H1 (cell line): ENCODE measurements at regions not wholly inside any gene's neighbourhood (a gene's known extent, or its start where the extent isn't known, plus 50 kb on each side); places are given as distances from the start of the nearest gene placed in this dataset.

Source experiments
- CTCF ChIA-PET: fragments of 300-600 bp; sonication (Branson Sonifier 250); formaldehyde crosslinking; loops from one replicate; lab custom pipeline; 2021; ENCODE audit not compliant: partially characterized antibody; lab: Charles Lee
- POLR2A ChIA-PET: fragments of 300-600 bp; sonication (Branson Sonifier 250); formaldehyde crosslinking; loops from one replicate; lab custom pipeline; 2021; ENCODE audit warnings: inconsistent platforms; ENCODE audit not compliant: partially characterized antibody; lab: Charles Lee
- DNase-seq, 2 experiments: peaks; one replicate each; pipeline versions ENCODE4 v3.0.0 to v3.0.0-alpha.2; 2010 to 2022; ENCODE audit warnings: low spot score in 2 of 2, low read depth in 1 of 2, mixed read lengths in 1 of 2
- FAIRE-seq: peaks from 2 replicates; lab custom pipeline; 2011; peaks lifted over from hg19 to GRCh38; lab: Jason Lieb, UNC
- H2AFZ ChIP-seq: 2 replicates; pipeline ENCODE4 v1.8.1; 2012; ENCODE audit warnings: low read length, inconsistent platforms
- H2AK5ac ChIP-seq: 2 replicates; pipeline ENCODE4 v1.6.1; 2013; ENCODE audit warnings: low read depth, low read length
- H2BK120ac ChIP-seq: replicated peaks from 2 replicates; pipeline ENCODE3; 2013; ENCODE audit warnings: low read depth, low read length, inconsistent platforms
- H2BK12ac ChIP-seq: 2 replicates; pipeline ENCODE4 v1.6.1; 2013; ENCODE audit warnings: low read depth, low read length
- H2BK15ac ChIP-seq: 2 replicates; pipeline ENCODE4 v1.6.1; 2013; ENCODE audit warnings: low read length
- H2BK20ac ChIP-seq: 2 replicates; pipeline ENCODE4 v1.6.1; 2013; ENCODE audit warnings: low read length
- H2BK5ac ChIP-seq: 2 replicates; pipeline ENCODE4 v1.6.1; 2013; ENCODE audit warnings: low read depth, low read length
- H3K14ac ChIP-seq: 2 replicates; pipeline ENCODE4 v1.6.1; 2013; ENCODE audit warnings: inconsistent platforms; ENCODE audit not compliant: insufficient read length
- H3K18ac ChIP-seq: 2 replicates; pipeline ENCODE4 v1.6.1; 2013; ENCODE audit warnings: low read length; ENCODE audit errors: extremely low read depth
- H3K23ac ChIP-seq: 2 replicates; pipeline ENCODE4 v1.6.1; 2013; ENCODE audit warnings: inconsistent platforms; ENCODE audit not compliant: insufficient read length
- H3K23me2 ChIP-seq: 2 replicates; pipeline ENCODE4 v1.6.1; 2013; ENCODE audit warnings: low read depth, low read length
- H3K27ac ChIP-seq: 2 replicates; pipeline ENCODE4 v1.6.1; 2011; ENCODE audit warnings: low read depth, low read length, inconsistent platforms
- H3K27me3 ChIP-seq, 4 experiments: replicated peaks in 1 of 4; 1 replicate in 1 of 4; 2 replicates in 3 of 4; pipeline versions ENCODE4 v1.6.1 to v1.8.1; 2011 to 2013; ENCODE audit warnings: low read length in 3 of 4, mild to moderate bottlenecking in 3 of 4, inconsistent platforms in 2 of 4, mixed read lengths in 2 of 4, moderate library complexity in 1 of 4; ENCODE audit not compliant: control insufficient read depth in 3 of 4, insufficient read depth in 3 of 4; ENCODE audit errors: extremely low read depth in 1 of 4
- H3K36me3 ChIP-seq, 4 experiments: 2 replicates each; pipeline versions ENCODE4 v1.6.1 to v1.8.1; 2011 to 2013; ENCODE audit warnings: mild to moderate bottlenecking in 4 of 4, low read length in 3 of 4, moderate library complexity in 2 of 4, control low read depth in 1 of 4, inconsistent platforms in 1 of 4; ENCODE audit not compliant: insufficient read depth in 4 of 4, control insufficient read depth in 2 of 4
- H3K4ac ChIP-seq: replicated peaks from 2 replicates; pipeline ENCODE3; 2013; ENCODE audit warnings: low read length, low read depth, mixed read lengths, inconsistent platforms; ENCODE audit not compliant: insufficient read length
- H3K4me1 ChIP-seq, 4 experiments: replicated peaks in 1 of 4; 1 replicate in 1 of 4; 2 replicates in 3 of 4; pipeline versions ENCODE4 v1.6.1 to v1.8.1; 2011 to 2013; ENCODE audit warnings: low read length in 3 of 4, inconsistent platforms in 2 of 4, mixed read lengths in 1 of 4; ENCODE audit not compliant: insufficient read depth in 4 of 4, control insufficient read depth in 3 of 4
- H3K4me2 ChIP-seq, 2 experiments: 2 replicates each; pipeline versions ENCODE4 v1.6.1 to v1.8.1; 2011 to 2013; ENCODE audit warnings: low read depth in 2 of 2, low read length in 2 of 2, control low read depth in 1 of 2, inconsistent platforms in 1 of 2, mild to moderate bottlenecking in 1 of 2; ENCODE audit not compliant: insufficient read depth in 1 of 2
- H3K4me3 ChIP-seq, 4 experiments: fragments of 200-600, 300-600 bp in 1 of 4; sonication (generic), shearing (Covaris generic), sonication (Bioruptor Twin) in 1 of 4; 2 replicates each; pipeline versions ENCODE4 v1.5.1 to v1.8.1; 2011 to 2016; ENCODE audit warnings: low read length in 4 of 4, low read depth in 3 of 4, control low read depth in 2 of 4, inconsistent platforms in 2 of 4, mild to moderate bottlenecking in 2 of 4, mixed read lengths in 1 of 4, moderate library complexity in 1 of 4; ENCODE audit not compliant: insufficient read depth in 2 of 4; ENCODE audit errors: extremely low read depth in 1 of 4
- H3K56ac ChIP-seq: replicated peaks from 2 replicates; pipeline ENCODE3; 2013; ENCODE audit warnings: low read depth, mild to moderate bottlenecking, mixed read lengths, low read length, inconsistent platforms; ENCODE audit not compliant: insufficient read length
- H3K79me1 ChIP-seq: 2 replicates; pipeline ENCODE4 v1.6.1; 2013; ENCODE audit warnings: low read depth, low read length, control low read depth
- H3K79me2 ChIP-seq, 2 experiments: 2 replicates each; pipeline versions ENCODE4 v1.6.1 to v1.8.1; 2012 to 2013; ENCODE audit warnings: low read length in 2 of 2, mild to moderate bottlenecking in 2 of 2, inconsistent platforms in 1 of 2; ENCODE audit not compliant: insufficient read depth in 2 of 2, control insufficient read depth in 1 of 2
- H3K9ac ChIP-seq, 4 experiments: replicated peaks in 1 of 4; 1 replicate in 1 of 4; 2 replicates in 3 of 4; pipeline versions ENCODE4 v1.6.1 to v1.8.1; 2011 to 2013; ENCODE audit warnings: low read depth in 3 of 4, low read length in 3 of 4, control low read depth in 2 of 4, mild to moderate bottlenecking in 2 of 4, moderate library complexity in 2 of 4, inconsistent platforms in 1 of 4; ENCODE audit errors: extremely low read depth in 1 of 4
- H3K9me3 ChIP-seq, 2 experiments: 2 replicates each; pipeline versions ENCODE4 v1.6.1 to v1.8.1; 2012 to 2013; ENCODE audit warnings: mild to moderate bottlenecking in 2 of 2, moderate library complexity in 2 of 2, control low read depth in 1 of 2, inconsistent platforms in 1 of 2, low read depth in 1 of 2, low read length in 1 of 2, mixed read lengths in 1 of 2; ENCODE audit not compliant: insufficient read depth in 2 of 2
- H4K20me1 ChIP-seq, 2 experiments: replicated peaks in 1 of 2; 2 replicates each; pipeline versions ENCODE3 to v1.8.1; 2011 to 2013; ENCODE audit warnings: inconsistent platforms in 2 of 2, low read length in 2 of 2, mild to moderate bottlenecking in 1 of 2; ENCODE audit not compliant: insufficient read depth in 2 of 2, control insufficient read depth in 1 of 2
- H4K5ac ChIP-seq: 2 replicates; pipeline ENCODE4 v1.6.1; 2013; ENCODE audit warnings: low read length, low read depth, mixed read lengths, inconsistent platforms; ENCODE audit not compliant: insufficient read length
- H4K8ac ChIP-seq: 2 replicates; pipeline ENCODE4 v1.8.0; 2013; ENCODE audit warnings: mild to moderate bottlenecking, moderate library complexity, low read length, inconsistent platforms; ENCODE audit not compliant: insufficient read depth; ENCODE audit errors: extremely low read depth
- H4K91ac ChIP-seq: replicated peaks from 2 replicates; pipeline ENCODE3; 2013; ENCODE audit warnings: low read length, mixed read lengths, inconsistent platforms; ENCODE audit not compliant: insufficient read length
- CEBPB ChIP-seq: IDR thresholded peaks from 2 replicates; pipeline ENCODE4 v1.6.1; 2012; ENCODE audit warnings: low read depth, low read length
- CHD1 ChIP-seq: IDR thresholded peaks from 2 replicates; pipeline ENCODE4 v1.6.1; 2012; ENCODE audit warnings: low read depth, low read length, improper control_type of control experiment
- HDAC2 ChIP-seq, 2 experiments: fragments of 300-600 bp in 1 of 2; sonication (generic) in 1 of 2; IDR thresholded peaks; 2 replicates each; pipeline ENCODE4 v1.6.1; 2011 to 2012; ENCODE audit warnings: low read depth in 2 of 2, low read length in 2 of 2, mild to moderate bottlenecking in 2 of 2, moderate library complexity in 2 of 2, borderline replicate concordance in 1 of 2, inconsistent platforms in 1 of 2
- JUND ChIP-seq: IDR thresholded peaks from 2 replicates; pipeline ENCODE4 v1.6.1; 2011; ENCODE audit warnings: mild to moderate bottlenecking, improper control_type of control experiment, low read length
- KDM5A ChIP-seq: fragments of 200-600 bp; IDR thresholded peaks from 2 replicates; pipeline ENCODE4 v1.7.1; 2012; ENCODE audit warnings: mild to moderate bottlenecking, low read length, inconsistent platforms, mixed read lengths
- NANOG ChIP-seq: IDR thresholded peaks from 2 replicates; pipeline ENCODE4 v1.6.1; 2011; ENCODE audit warnings: low read length, low read depth, mild to moderate bottlenecking, inconsistent platforms; ENCODE audit not compliant: insufficient read depth, poor library complexity, severe bottlenecking
- RXRA ChIP-seq: IDR thresholded peaks from 2 replicates; pipeline ENCODE4 v1.6.1; 2011; ENCODE audit warnings: low read depth, mild to moderate bottlenecking, low read length, moderate library complexity; ENCODE audit not compliant: insufficient read depth
- SIRT6 ChIP-seq: IDR thresholded peaks from one replicate; pipeline ENCODE4 v1.7.1; 2012; ENCODE audit warnings: low read length, inconsistent platforms
- SP1 ChIP-seq: IDR thresholded peaks from 2 replicates; pipeline ENCODE4 v1.6.1; 2011; ENCODE audit warnings: low read depth, low read length
- SRF ChIP-seq: IDR thresholded peaks from 2 replicates; pipeline ENCODE4 v1.6.1; 2011; ENCODE audit warnings: mild to moderate bottlenecking, low read depth, low read length, moderate library complexity
- WGBS, 2 experiments: shearing (Covaris generic) in 1 of 2; methylation state at CpG; one replicate each; pipeline versions ENCODE4 v1.1.6 to v1.1.7; 2013 to 2015; ENCODE audit warnings: low lambda C conversion rate in 2 of 2, mixed read lengths in 2 of 2, inconsistent platforms in 1 of 2, low coverage in 1 of 2, missing lambda C conversion rate in 1 of 2; ENCODE audit not compliant: insufficient replicate concordance in 2 of 2, insufficient coverage in 1 of 2, insufficient read length in 1 of 2; ENCODE audit errors: extremely low coverage in 1 of 2, missing lambda C conversion rate in 1 of 2; 5-methylcytosine and 5-hydroxymethylcytosine counted together
- TF ChIP-seq, protein P1 (sequence below): IDR thresholded peaks from 2 replicates; pipeline ENCODE4 v1.6.1; 2011; ENCODE audit warnings: low read length, improper control_type of control experiment
- TF ChIP-seq, protein P2 (sequence below): IDR thresholded peaks from 2 replicates; pipeline ENCODE4 v1.6.1; 2011; ENCODE audit warnings: low read depth, mild to moderate bottlenecking, low read length; ENCODE audit not compliant: insufficient read depth

DNA sequence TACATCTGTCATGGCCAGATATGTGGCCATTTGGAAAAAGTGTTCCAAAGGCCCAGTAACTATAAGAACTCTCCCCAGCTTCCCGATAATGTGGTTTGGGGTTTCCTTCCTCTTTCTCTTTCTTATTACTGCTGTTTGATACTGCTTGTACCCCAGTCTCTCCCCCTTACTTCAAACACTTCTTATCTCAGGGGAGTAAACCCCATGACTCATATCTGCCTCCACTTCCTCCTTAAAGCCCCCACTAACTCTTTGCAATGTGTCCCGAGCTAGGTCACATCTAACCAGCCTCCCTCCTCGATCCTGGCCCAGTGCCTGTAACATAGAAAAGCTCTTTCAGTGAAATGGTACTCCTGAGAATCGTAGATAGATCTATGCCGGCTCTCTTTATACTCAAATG, 82.4 kb upstream of the STARD13 start:
- no peak overlapping the region for H3K27ac ChIP-seq
- no peaks in the 10 kb centered on the region for H3K23me2 ChIP-seq
- no peaks in the 10 kb centered on the region for H3K9me3 ChIP-seq
- POLR2A ChIA-PET: no interaction called here
- H3K14ac ChIP-seq: no peak overlapping the region
- no peak overlapping the region for H3K9ac ChIP-seq
- H3K4me2 ChIP-seq: no peak overlapping the region
- H3K36me3 ChIP-seq: no peaks in the 10 kb centered on the region
- no peak overlapping the region for H2AK5ac ChIP-seq
- no peak overlapping the region for H3K56ac ChIP-seq
- no peaks in the 10 kb centered on the region for H4K20me1 ChIP-seq
- H3K4me1 ChIP-seq: no peaks in the 10 kb centered on the region
- no peak overlapping the region for H3K4me3 ChIP-seq
- WGBS, 2 experiments: 85% methylated on average over 5 of the region's 5 CpGs; no CpG with 5 or more reads in 1 of the 2 experiments
- no peak overlapping the region for H2BK20ac ChIP-seq
- H3K27me3 ChIP-seq: no peaks in the 10 kb centered on the region
- no peak overlapping the region for H4K8ac ChIP-seq
- no peak overlapping the region for H3K23ac ChIP-seq
- H3K79me2 ChIP-seq: no peaks in the 10 kb centered on the region
- FAIRE-seq: no peak
- CTCF ChIA-PET: interaction anchor here (0.6 kb wide), 1 partner anchor 435 kb away, joined by 3 read pairs; no protein-coding TSS in a partner anchor
- no peak overlapping the region for H4K5ac ChIP-seq
- no peak overlapping the region for H2BK15ac ChIP-seq
- no peak overlapping the region for H4K91ac ChIP-seq
- no peak overlapping the region for H2BK12ac ChIP-seq
- no peaks in the 10 kb centered on the region for H3K79me1 ChIP-seq
- H2BK5ac ChIP-seq: no peak overlapping the region
- H3K4ac ChIP-seq: no peak overlapping the region
- H2AFZ ChIP-seq: no peak overlapping the region
- TF ChIP-seq CHD1 (no peak), SP1 (no peak), SRF (no peak), HDAC2 (IDR thresholded peaks at IDR 0.05; ENCODE audit: borderline replicate concordance in 1 of 2, low read depth in 2 of 2, low read length in 2 of 2) (no peak), CEBPB (no peak), JUND (no peak), NANOG (no peak), SIRT6 (no peak), RXRA (no peak), KDM5A (no peak)
- TF ChIP-seq, protein P1, sequence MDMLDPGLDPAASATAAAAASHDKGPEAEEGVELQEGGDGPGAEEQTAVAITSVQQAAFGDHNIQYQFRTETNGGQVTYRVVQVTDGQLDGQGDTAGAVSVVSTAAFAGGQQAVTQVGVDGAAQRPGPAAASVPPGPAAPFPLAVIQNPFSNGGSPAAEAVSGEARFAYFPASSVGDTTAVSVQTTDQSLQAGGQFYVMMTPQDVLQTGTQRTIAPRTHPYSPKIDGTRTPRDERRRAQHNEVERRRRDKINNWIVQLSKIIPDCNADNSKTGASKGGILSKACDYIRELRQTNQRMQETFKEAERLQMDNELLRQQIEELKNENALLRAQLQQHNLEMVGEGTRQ: no peak
- TF ChIP-seq, protein P2, sequence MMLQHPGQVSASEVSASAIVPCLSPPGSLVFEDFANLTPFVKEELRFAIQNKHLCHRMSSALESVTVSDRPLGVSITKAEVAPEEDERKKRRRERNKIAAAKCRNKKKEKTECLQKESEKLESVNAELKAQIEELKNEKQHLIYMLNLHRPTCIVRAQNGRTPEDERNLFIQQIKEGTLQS: no peak
- H3K18ac ChIP-seq: no peak overlapping the region
- DNase-seq: no peak
- no peak overlapping the region for H2BK120ac ChIP-seq
